ENCODE measurements at regions not wholly inside any gene's neighbourhood (a gene's known extent, or its start where the extent isn't known, plus 50 kb on each side); places are given as distances from the start of the nearest gene placed in this dataset.
"Not testable (repeated sequence)": the region's sequence is repeated elsewhere in the genome, so short reads cannot be mapped to it uniquely, and the experiment has no call there.

DNA sequence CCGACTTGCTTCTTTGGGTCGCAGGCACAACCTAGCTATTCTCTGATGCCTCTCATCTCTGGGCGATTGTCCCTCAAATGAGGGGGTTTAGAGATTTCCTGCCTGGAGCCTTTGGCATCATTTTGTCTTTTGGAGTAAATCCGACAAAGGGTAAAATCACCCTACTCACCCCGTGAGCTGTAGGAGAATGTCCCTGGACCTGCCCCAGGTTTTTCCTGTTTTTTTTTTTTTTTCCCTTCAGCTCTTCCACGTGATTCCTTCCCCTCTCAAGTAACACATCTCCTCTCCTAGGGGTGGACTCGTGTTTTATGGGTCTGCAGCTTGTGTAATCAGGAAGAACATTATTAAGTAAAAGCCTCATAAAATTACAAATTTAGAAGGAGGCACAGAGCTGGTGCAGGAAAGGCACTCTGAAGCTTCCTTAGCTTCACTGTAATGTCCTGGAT, 128.4 kb upstream of the ZNF746 start:
- H3K9me3 ChIP-seq: no peaks in the 10 kb centered on the region
- DNase-seq: no peak
- no peak for ATAC-seq

GRCh38 chr7:149625340-149625946, 127.8 kb upstream of the ZNF746 start:
- ATAC-seq (peak; percentile 56), DNase-seq (peak; percentile 81)
- intact Hi-C loops (cut with DNase I): no loop called here
- Histone ChIP-seq H3K36me3 (peaks cover 8% of the 10 kb centered on the region), H3K4me3 (peak overlapping the region; percentile 90), H3K9me3 (no peaks in the 10 kb centered on the region), H3K27ac (peak overlapping the region; percentile 91), H3K27me3 (no peaks in the 10 kb centered on the region), H3K4me1 (peaks cover 19% of the 10 kb centered on the region)
- peak; percentile 68 for TF ChIP-seq CTCF (IDR thresholded peaks at IDR 0.05)

More for the DNA sequence above, 128.4 kb upstream of the ZNF746 start:
- Histone ChIP-seq H3K4me3 (no peak overlapping the region), H3K36me3 (peaks cover 3% of the 10 kb centered on the region), H3K4me1 (peaks cover 19% of the 10 kb centered on the region), H3K27me3 (no peaks in the 10 kb centered on the region), H3K27ac (no peak overlapping the region)
- intact Hi-C loops (cut with DNase I): no loop called here
- no peak for TF ChIP-seq CTCF (IDR thresholded peaks at IDR 0.05)

GRCh38 chr7:149624419-149625339, 127.1 kb upstream of the ZNF746 start:
- H3K27ac ChIP-seq: peak overlapping the region; percentile 91
- intact Hi-C loops (cut with DNase I): no loop called here
- H3K27me3 ChIP-seq: no peaks in the 10 kb centered on the region
- peak; percentile 98 for TF ChIP-seq CTCF (IDR thresholded peaks at IDR 0.05)
- DNase-seq: peak; percentile 98
- H3K4me3 ChIP-seq: peak overlapping the region; percentile 90
- no peaks in the 10 kb centered on the region for H3K9me3 ChIP-seq
- peak; percentile 98 for ATAC-seq
- H3K36me3 ChIP-seq: peaks cover 16% of the 10 kb centered on the region
- peaks cover 19% of the 10 kb centered on the region for H3K4me1 ChIP-seq

GRCh38 chr7:149624006-149624405, 126.4 kb upstream of the ZNF746 start:
- intact Hi-C loops (cut with DNase I): no loop called here
- Histone ChIP-seq H3K27me3 (no peaks in the 10 kb centered on the region), H3K9me3 (no peaks in the 10 kb centered on the region), H3K27ac (peak overlapping the region; percentile 91), H3K4me3 (peak overlapping the region; percentile 90), H3K36me3 (peaks cover 23% of the 10 kb centered on the region), H3K4me1 (peaks cover 19% of the 10 kb centered on the region)
- DNase-seq (peak; percentile 72), ATAC-seq (peak; percentile 11)
- no peak for TF ChIP-seq CTCF (IDR thresholded peaks at IDR 0.05)

GRCh38 chr7:149623262-149623997, 125.8 kb upstream of the ZNF746 start:
- peaks cover 19% of the 10 kb centered on the region for H3K4me1 ChIP-seq
- H3K36me3 ChIP-seq: peaks cover 28% of the 10 kb centered on the region
- peak overlapping the region; percentile 90 for H3K4me3 ChIP-seq
- DNase-seq; H3K9me3 ChIP-seq; ATAC-seq; H3K27me3 ChIP-seq; intact Hi-C loops (cut with DNase I): not testable (repeated sequence)
- H3K27ac ChIP-seq: peak overlapping the region; percentile 91
